CD4-positive, alpha-beta T cell (primary cell): ENCODE measurements at regions not wholly inside any gene's neighbourhood (a gene's known extent, or its start where the extent isn't known, plus 50 kb on each side); places are given as distances from the start of the nearest gene placed in this dataset.

Source experiments
- ATAC-seq: fragments of 200-7000 bp; cut with Tn5 transposase; one replicate; pipeline ENCODE4 v1.10.0; 2022; ENCODE audit warnings: mild to moderate bottlenecking; ENCODE audit not compliant: poor library complexity
- CTCF ChIA-PET: fragments of 350-600 bp; sonication (Branson Sonifier 250); formaldehyde crosslinking; loops from one replicate; lab custom pipeline; 2021; ENCODE audit warnings: antibody characterized with exemption, inconsistent platforms; lab: Charles Lee
- POLR2A ChIA-PET: fragments of 350-600 bp; sonication (Branson Sonifier 250); formaldehyde crosslinking; loops from one replicate; lab custom pipeline; 2021; ENCODE audit warnings: antibody characterized with exemption, inconsistent platforms; lab: Charles Lee
- DNase-seq, 14 experiments: peaks; one replicate each; pipeline ENCODE4 v3.0.0-alpha.2; 2013 to 2020; ENCODE audit warnings: mixed read lengths in 2 of 14
- H3K27ac ChIP-seq, 2 donors: one replicate each; pipeline versions ENCODE4 v1.5.1 to v1.7.0; 2013; ENCODE audit warnings: low read length in 2 of 2, low read depth in 1 of 2, mild to moderate bottlenecking in 1 of 2
- H3K27me3 ChIP-seq, 2 experiments: 1 replicate in 1 of 2; 2 replicates in 1 of 2; pipeline versions ENCODE4 v1.6.1 to v1.7.0; 2013; ENCODE audit warnings: low read length in 2 of 2, control low read depth in 1 of 2, mild to moderate bottlenecking in 1 of 2, moderate library complexity in 1 of 2; ENCODE audit not compliant: insufficient read depth in 2 of 2, control insufficient read depth in 1 of 2
- H3K36me3 ChIP-seq: one replicate; pipeline ENCODE4 v1.6.1; 2013; ENCODE audit warnings: low read length, control low read depth; ENCODE audit not compliant: insufficient read depth
- H3K4me1 ChIP-seq: one replicate; pipeline ENCODE4 v1.6.1; 2013; ENCODE audit warnings: low read length, control low read depth; ENCODE audit not compliant: insufficient read depth
- H3K4me3 ChIP-seq: one replicate; pipeline ENCODE4 v1.5.1; 2013; ENCODE audit warnings: mild to moderate bottlenecking, low read length, moderate library complexity
- H3K9me3 ChIP-seq, 2 experiments: 1 replicate in 1 of 2; 2 replicates in 1 of 2; pipeline versions ENCODE4 v1.6.1 to v1.7.0; 2013; ENCODE audit warnings: low read length in 2 of 2, mild to moderate bottlenecking in 2 of 2, control low read depth in 1 of 2, moderate library complexity in 1 of 2; ENCODE audit not compliant: control insufficient read depth in 1 of 2, insufficient read depth in 1 of 2
- H3K27ac Mint-ChIP-seq: one replicate; pipeline ENCODE4 v1.8.0; 2020; ENCODE audit warnings: mixed read lengths
- H3K27me3 Mint-ChIP-seq: one replicate; pipeline ENCODE4 v1.8.0; 2021; ENCODE audit warnings: mixed read lengths
- H3K36me3 Mint-ChIP-seq: one replicate; pipeline ENCODE4 v1.8.0; 2021; ENCODE audit warnings: low read depth, mixed read lengths
- H3K4me1 Mint-ChIP-seq: one replicate; pipeline ENCODE4 v1.8.0; 2021; ENCODE audit warnings: low read depth, mixed read lengths
- H3K4me3 Mint-ChIP-seq: one replicate; pipeline ENCODE4 v1.8.0; 2020; ENCODE audit warnings: mild to moderate bottlenecking, mixed read lengths
- H3K9me3 Mint-ChIP-seq: one replicate; pipeline ENCODE4 v1.8.0; 2020; ENCODE audit warnings: mixed read lengths
- CTCF ChIP-seq: fragments of 200-600 bp; IDR thresholded peaks from one replicate; pipeline ENCODE4 v1.8.0; 2022; ENCODE audit warnings: antibody characterized with exemption, mild to moderate bottlenecking
- intact Hi-C, 2 experiments: fragments of 100-400 bp; cut with DNase I in 1 of 2; cut with micrococcal nuclease in 1 of 2; formaldehyde crosslinking; loops; one replicate each; pipeline versions ENCODE4 v1.15.1 to v1.9.0; 2023 to 2025; cut with DNase I, micrococcal nuclease

GRCh38 chr18:30545393-30545792 is 497.1 kb downstream of the DSC3 start:
- ATAC-seq: no peak
- H3K4me1 ChIP-seq: no peaks in the 10 kb centered on the region
- no peak for TF ChIP-seq CTCF
- no peak overlapping the region for H3K27ac ChIP-seq
- no peak overlapping the region for H3K4me3 ChIP-seq
- no peaks in the 10 kb centered on the region for H3K36me3 ChIP-seq
- intact Hi-C loops: no loop called here
- H3K27me3 Mint-ChIP-seq: no peaks in the 10 kb centered on the region
- no peaks in the 10 kb centered on the region for H3K4me1 Mint-ChIP-seq
- H3K9me3 ChIP-seq: no peaks in the 10 kb centered on the region
- no peak overlapping the region for H3K4me3 Mint-ChIP-seq
- H3K36me3 Mint-ChIP-seq: no peaks in the 10 kb centered on the region
- CTCF ChIA-PET: no interaction called here
- peaks cover 25% of the 10 kb centered on the region for H3K9me3 Mint-ChIP-seq
- POLR2A ChIA-PET: no interaction called here
- DNase-seq: no peak
- no peak overlapping the region for H3K27ac Mint-ChIP-seq
- no peaks in the 10 kb centered on the region for H3K27me3 ChIP-seq

- POLR2A ChIA-PET: no interaction called here
- Mint-ChIP-seq H3K27ac (no peak overlapping the region), H3K4me1 (no peaks in the 10 kb centered on the region), H3K4me3 (no peak overlapping the region), H3K27me3 (no peaks in the 10 kb centered on the region), H3K9me3 (peaks cover 25% of the 10 kb centered on the region), H3K36me3 (no peaks in the 10 kb centered on the region)
- no peaks in the 10 kb centered on the region for H3K9me3 ChIP-seq
- H3K27me3 ChIP-seq: no peaks in the 10 kb centered on the region
- TF ChIP-seq CTCF: no peak
- no peaks in the 10 kb centered on the region for H3K4me1 ChIP-seq
- no peaks in the 10 kb centered on the region for H3K36me3 ChIP-seq
- H3K27ac ChIP-seq: no peak overlapping the region
- ATAC-seq (no peak), DNase-seq (no peak)
- H3K4me3 ChIP-seq: no peak overlapping the region
- intact Hi-C loops: no loop called here
- CTCF ChIA-PET: no interaction called here
These were observed 498.4 kb downstream of the DSC3 start for GRCh38 chr18:30544141-30544540.

GRCh38 chr18:30533716-30534115 is 508.8 kb downstream of the DSC3 start:
- CTCF ChIA-PET: no interaction called here
- no peaks in the 10 kb centered on the region for H3K4me1 ChIP-seq
- ATAC-seq (no peak), DNase-seq (no peak)
- H3K4me3 ChIP-seq: no peak overlapping the region
- peaks cover 0 to 7% of the 10 kb centered on the region in 2 experiments for H3K9me3 ChIP-seq
- no peak overlapping the region for H3K4me3 Mint-ChIP-seq
- peaks cover 3% of the 10 kb centered on the region for H3K9me3 Mint-ChIP-seq
- H3K27ac ChIP-seq: no peak overlapping the region
- H3K27ac Mint-ChIP-seq: no peak overlapping the region
- POLR2A ChIA-PET: no interaction called here
- intact Hi-C loops: no loop called here
- H3K36me3 Mint-ChIP-seq: no peaks in the 10 kb centered on the region
- no peak for TF ChIP-seq CTCF
- no peaks in the 10 kb centered on the region for H3K27me3 ChIP-seq
- no peaks in the 10 kb centered on the region for H3K4me1 Mint-ChIP-seq
- H3K27me3 Mint-ChIP-seq: no peaks in the 10 kb centered on the region
- no peaks in the 10 kb centered on the region for H3K36me3 ChIP-seq
